Activated CD8-positive, alpha-beta memory T cell treated with anti-CD3 and anti-CD28 coated beads, Interleukin-2, amount 50 U/mL, for 1 hour (primary cell): ENCODE measurements at regions not wholly inside any gene's neighbourhood (a gene's known extent, or its start where the extent isn't known, plus 50 kb on each side); places are given as distances from the start of the nearest gene placed in this dataset.

Experiments
- DNase-seq: peaks from one replicate; pipeline ENCODE4 v3.0.0-alpha.2; 2020; ENCODE audit errors: extremely low read depth

DNA sequence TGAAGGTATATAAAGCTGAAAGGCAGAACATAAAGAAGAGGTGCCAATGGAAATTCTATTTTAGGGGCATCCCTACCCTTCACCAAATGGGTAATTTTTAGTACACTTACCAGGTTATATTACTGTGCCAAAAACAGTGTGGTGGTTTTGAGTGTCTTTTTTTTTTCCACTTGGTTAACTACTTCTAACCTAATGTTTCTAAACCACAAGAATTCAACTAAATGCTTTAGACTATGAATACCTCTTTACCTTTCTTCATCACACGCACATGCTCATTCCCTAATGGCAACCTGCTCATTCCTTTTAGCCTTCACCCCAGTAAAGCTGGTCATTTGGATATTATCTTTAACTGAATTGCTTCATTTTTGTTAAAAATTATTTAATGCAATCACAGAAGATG is 215.6 kb downstream of the PIK3R1 start:
- DNase-seq = no peak

DNA sequence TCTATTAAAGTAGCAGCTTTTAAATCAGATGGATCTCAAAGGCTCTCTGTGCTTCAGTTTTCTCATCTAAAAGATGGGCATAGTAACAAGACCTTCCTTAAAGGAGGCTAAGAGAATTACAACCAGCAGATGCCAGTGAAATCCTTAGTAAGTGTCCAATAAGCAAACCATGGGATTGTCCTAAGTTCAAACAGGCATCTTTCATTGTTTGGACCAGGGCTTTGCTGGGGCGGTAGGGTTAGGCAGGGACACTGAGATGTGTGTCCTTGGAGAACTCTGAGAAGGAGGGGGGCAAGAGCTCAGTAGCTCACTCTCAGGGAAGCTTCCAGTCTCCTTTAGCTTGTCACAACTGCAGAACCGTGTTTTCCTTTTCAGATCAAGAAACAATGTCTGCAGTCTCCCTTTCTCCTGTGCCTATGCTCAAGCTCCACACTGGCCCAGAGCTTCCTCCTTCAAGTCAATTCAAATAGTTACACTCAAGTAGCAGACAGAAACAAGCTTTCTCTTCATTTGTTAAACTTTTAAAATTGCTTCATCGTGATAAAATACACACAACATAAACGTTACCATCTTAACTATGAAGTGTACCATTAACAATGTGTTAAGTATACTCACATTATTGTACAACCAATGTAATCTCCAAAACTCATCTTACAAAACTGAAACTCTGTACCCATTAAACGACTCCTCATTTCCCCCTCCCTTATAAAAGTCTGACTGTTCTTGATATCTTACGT is 216.2 kb downstream of the PIK3R1 start:
- no peak for DNase-seq

DNA sequence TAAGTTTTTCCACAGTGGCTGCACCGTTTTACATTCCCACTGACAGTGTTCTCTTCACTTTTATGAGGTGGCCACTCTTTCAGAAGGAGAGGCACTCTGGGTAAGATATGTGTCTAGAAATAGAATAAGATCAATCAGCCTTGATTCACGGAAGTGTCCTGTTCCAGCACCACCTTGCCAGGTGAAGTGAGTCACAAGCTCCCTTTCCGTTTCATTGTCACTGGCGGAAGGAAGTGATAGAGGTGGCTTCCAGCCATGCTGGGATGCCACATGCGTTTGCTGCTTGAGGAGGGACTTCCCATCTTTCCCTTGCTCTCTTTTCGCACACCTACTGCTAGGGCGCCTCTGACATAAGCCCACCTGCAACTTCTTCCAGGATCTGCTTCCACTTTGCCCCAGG is 217.1 kb downstream of the PIK3R1 start:
- DNase-seq = no peak

DNA sequence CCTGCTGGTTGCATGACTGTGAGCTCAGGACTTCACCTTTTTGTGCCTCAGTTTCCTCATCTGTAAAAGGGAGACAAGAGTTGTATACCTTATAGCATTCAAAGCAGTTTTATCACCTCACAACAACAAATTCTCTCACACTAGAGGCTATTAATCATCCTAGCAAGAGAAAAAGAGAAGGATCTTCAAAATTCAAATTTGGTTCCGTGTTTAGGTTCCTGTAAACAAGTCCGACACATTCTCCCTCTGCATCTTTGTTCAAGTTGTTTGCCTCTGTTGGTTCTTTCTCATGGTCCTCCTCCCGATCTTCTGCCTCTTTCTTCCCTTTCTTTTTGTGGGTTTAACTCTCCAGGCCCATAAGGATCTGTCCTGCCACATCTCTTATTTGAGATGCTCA is 218.0 kb downstream of the PIK3R1 start:
- no peak for DNase-seq

DNA sequence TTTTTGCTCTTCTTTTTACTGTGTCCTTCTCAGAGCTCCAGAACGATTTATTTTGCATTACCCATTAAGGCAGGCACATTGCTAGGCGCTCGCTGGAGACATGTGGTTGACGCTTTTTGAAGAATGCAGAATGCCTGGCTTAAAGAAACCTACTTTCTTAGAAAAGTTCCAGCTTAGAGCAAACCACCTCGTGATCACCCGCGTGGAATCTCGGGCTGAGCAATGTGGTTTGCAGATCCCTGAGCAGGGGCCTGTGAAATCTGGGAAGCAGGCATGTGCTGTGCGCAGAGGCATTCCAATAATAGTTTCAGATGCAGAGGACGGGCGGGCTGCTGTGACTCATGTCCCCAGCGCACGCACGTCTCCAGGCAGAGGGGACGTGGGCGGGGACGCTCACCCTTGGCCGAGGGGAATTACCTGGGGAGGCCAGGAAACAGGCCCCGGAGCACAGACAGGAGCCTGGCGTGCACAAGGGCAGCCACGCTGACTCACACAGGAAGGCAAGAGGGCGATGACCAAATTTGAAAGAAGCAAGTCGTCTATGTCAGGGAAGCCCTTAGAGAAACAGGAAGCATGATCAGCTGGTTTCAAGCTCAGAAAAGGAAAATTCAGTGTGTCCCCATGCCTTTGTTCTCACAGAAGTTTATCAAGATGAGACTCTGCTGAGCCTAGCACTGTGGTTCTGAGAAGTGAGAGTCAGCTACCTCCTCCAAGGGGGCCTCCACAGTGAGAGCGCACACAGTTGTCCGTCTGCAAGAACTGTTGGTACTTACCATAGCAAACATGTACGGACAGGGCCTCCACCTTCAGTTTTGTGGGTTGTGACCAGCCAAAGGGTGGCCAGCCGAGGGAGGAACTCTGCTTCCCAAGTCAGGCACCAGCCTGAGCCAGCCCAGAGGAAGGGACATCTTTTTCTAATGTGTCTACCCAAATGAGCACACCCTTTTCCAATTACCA is 218.6 kb downstream of the PIK3R1 start:
- peak; percentile 81 for DNase-seq

DNA sequence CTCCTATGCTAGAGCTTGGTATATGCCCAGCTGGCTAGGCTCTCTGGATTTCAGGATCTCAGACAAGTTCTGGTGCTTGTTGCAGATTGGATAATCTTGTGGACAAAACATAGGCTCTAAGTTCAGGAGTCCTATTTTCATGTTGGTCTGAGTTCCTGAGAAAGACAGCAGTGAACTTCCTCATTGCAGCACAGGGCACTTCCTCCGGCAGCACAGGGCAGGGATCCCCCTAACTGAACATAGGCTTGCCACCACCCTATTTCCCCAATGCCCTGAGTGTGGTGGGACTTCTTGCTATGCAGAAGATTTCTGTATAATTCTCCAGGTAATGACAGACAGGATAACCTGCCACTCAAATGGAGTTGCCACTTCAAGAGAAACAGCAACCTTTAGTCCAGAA is 220.1 kb downstream of the PIK3R1 start:
- no peak for DNase-seq

DNA sequence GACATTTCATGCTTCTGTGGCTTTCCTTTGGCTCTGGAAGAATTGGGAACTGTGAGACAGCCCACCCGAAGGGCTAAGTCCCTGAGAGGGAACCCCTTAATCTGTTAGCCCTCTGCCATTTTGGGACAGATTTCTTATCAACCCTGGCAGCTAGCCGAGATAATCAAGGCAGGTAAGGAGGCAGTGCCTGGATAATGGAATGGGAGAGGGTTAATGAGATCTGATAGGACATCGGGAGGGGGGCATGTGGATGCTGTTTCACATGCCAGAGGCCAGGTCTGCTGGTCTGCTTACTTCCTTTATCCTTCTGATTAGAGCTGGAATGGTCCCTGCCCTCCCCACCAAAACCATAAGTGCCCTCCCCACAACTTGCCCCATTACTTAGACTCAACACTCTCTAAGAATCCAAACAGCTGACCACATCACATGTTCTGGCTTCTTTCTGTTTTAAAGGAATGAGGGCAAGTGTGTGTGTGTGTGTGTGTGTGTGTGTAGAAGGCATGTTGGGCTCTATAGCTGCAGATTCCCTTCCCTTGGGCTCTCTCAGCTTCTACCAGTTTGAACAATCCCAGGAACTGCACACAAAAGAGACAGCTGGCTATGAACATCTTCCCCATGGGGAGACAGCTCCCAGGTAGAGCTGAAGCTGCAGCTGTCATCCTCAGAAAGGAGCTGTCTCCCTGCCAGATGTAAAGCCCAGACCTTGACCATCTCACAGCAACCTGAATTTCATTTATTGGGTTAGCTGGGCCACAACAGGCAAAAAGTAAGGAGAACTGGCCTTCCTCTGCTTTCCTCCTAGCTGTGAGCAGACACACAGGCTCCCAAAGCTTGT is 221.3 kb downstream of the PIK3R1 start:
- no peak for DNase-seq

DNA sequence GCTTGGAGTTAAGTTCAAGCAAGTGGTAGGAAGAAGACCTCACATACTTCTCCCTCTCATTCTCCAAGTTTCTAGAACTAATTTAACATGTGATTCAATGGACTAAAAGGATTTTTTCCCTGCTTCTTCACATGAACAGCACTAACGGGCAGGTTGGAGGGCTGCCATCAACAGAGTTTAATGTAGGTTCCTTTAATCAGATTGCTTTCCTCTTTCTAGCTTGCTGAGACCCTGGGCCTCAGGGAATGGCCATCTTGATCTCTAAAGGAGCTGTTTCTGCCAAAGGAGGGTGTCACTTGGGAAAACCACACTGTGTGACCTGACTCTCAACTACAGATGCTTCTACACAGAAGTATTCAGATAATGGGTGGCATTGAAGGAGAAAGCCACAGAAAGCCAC is 223.3 kb downstream of the PIK3R1 start:
- no peak for DNase-seq

DNA sequence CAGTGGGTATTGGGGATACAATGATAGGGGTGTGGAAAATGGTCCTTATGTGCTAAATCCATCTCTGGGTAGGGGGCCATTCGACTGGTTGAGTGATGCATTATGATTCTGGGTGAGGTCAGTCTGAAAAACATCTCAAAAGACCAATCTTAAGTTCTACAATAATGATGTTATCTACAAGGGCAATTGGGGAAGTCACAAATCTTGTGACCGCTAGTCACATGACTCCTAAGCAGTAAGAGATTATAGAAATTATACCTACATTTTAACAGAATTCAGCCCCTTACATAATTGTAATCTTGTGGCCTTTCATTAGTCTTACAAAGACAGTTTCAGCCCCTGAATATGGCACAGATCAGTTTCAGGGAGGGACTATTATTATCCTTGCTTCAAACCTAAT is 224.7 kb downstream of the PIK3R1 start:
- no peak for DNase-seq

DNA sequence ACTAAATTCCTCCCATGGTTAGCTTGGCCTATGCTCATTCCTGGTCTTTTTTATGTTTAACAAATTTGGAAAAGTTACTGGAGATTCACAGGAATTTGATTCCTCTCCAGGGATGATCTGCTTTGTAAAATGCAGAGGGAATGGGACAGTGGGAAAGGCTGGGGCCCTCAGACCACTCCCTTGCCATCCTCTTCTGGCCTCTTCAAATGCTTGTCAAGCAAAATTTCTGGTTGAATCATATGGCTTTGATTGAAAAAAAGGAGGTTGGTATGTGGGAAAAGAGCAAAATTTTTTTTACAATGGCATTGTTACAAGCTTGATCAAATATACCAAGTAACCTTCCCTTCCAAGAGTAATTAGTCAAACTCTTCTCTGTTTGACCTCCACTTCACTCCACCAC is 225.1 kb downstream of the PIK3R1 start:
- no peak for DNase-seq

DNA sequence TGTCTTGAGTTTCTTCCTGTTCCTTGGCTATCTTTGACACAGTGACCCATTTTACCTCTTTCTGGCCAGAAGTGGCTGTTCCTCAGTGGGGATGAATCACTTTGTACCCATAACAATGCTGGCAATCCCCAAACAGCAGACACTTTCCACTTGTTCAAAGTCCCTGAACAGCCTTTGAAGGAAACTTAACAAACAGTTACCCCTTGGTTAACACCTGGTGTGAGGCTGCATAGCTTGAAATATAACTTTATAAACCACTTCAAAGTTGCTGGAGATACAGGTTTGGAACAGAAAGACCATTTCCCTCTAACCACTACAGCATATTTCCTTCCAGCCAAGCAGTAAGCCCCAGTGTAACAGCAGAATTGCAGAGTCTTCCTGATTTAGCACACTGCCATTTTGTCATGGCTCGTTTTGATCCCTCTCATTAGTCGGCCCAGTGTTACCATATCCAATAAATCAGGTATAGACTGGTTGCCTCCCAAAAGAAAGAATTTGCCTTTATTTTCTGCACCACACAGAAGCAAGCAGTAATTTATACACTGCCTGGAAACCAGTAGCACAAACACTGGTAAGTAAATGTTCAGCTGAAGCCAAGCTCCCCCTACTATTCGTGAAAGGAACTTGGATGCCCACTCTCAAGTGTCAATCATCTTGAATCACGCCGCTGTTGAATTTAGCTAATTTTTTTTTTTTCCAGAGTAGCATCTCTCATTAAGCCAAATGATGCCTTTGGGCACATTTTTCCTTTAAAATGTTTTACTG is 225.9 kb downstream of the PIK3R1 start:
- DNase-seq = no peak

DNA sequence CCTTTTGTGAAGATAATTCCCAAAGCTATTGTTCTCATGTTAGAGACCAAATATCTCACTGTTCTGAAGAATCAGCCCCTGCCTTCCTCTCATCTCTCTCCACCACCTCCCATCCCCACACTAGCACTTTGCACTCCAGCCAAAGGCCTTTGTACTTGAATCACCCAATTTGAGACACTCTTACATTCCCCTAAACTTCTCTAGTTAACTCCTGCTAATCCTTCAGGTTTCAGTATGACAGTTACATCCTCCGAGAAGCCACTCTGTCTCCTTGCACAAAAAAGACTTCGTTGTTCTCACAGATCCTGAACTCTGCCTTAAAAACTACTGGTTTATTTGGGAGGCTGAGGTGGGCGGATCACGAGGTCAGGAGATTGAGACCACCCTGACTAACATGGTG is 227.5 kb downstream of the PIK3R1 start:
- no peak for DNase-seq

DNA sequence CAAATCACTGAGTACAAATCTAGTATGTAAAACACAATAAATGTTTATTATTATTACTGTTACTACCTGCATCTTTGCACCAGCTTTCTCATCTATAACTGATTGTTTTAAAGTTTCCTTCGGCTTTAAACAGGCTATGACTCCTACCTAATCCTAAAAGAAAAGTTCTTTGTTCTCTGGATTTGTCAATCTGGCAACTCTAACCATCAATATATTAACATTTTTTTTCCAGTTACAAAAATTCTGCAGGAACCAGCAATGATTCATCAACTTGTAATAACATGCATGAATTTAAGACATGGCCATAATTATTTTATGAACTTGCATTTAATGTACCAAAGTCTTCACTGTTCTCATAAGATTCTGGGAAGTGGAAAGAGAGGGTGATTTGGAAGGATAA is 228.5 kb downstream of the PIK3R1 start:
- no peak for DNase-seq

DNA sequence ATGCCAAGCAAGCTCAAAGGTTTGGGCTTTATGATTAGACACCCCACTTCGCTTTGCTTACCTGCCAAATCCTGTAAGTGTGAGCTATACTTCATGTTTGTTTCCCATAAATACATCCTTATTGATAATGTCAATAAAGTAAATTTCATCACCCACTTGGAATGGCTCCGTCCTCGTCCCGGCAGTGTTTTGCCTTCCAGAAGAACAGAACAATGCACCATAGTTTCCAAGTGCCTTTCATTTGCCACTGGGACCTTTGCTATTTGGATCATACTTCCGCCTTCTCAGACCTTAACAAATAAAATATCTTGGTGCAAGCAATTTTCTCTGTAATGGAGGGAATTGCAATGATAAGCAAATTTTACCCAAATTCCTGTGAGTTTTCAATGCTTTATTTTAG is 229.3 kb downstream of the PIK3R1 start:
- DNase-seq = no peak

DNA sequence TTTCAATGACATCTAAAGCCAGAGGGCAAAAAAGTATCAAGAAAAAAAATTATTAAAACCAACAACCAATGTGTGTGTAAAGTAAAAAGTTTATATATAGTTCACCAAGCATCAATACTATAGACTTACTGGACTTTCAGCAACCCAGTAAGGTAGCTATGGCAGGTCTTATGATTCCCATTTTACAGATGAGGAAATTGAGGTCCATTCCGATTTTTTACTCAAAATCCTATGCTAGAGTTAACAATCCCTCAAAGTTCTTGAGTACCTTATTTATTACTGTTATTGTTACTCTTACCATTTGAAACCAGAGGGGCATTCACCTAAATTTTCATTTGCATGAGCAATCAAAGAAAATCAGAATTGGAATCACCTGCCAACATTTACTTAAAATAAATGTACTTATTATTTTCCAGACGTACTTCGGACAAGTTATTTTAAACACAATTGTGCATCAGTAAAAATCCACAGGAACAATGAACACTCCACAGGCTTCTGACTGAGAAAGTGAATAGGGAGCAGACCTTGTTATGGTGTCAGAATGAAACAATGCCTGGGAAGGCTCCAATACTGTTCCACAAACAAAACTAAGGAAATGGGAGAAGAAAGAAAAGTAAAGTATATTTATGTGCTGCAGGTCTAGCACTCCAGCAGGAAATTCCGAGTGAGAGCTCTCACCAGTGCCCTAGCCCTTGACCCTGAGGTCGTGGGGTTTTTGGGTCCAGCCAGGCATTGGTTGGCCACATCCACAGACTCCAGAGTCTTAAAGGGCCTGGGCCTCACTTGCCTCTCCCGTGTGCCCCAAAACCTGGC is 229.9 kb downstream of the PIK3R1 start:
- no peak for DNase-seq

DNA sequence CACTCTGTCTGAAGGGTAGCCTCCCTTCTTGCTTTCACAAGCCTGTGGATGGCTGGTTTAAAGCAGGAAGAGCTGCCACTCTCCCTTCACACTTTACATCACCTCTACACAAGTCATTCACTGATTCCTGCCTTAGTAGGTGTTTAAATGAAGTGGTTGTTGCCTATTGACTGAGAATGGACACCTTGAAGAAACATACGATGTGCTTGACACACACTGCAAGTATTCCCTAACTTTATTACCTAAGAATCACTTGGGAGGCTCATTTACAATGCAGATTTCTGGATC is 230.5 kb downstream of the PIK3R1 start:
- DNase-seq = no peak

DNA sequence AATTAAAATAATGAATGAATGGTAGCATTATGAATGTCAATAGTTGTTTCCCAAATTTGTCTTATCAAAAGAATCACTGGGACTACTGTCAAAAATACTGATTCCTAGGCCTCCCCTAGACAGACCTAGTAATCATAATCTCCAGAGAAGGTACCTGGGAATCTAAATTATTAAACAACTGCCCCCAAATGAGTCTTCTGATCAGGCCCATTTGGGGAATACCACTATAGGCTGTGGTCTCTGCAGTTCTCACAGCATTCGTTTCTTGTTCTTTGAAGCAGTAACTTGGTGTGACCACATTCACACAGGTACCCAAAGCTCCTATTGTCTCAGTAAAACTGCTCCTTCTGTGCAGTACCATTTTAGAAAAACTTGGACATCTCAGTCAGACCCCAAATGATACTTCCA is 230.9 kb downstream of the PIK3R1 start:
- no peak for DNase-seq

DNA sequence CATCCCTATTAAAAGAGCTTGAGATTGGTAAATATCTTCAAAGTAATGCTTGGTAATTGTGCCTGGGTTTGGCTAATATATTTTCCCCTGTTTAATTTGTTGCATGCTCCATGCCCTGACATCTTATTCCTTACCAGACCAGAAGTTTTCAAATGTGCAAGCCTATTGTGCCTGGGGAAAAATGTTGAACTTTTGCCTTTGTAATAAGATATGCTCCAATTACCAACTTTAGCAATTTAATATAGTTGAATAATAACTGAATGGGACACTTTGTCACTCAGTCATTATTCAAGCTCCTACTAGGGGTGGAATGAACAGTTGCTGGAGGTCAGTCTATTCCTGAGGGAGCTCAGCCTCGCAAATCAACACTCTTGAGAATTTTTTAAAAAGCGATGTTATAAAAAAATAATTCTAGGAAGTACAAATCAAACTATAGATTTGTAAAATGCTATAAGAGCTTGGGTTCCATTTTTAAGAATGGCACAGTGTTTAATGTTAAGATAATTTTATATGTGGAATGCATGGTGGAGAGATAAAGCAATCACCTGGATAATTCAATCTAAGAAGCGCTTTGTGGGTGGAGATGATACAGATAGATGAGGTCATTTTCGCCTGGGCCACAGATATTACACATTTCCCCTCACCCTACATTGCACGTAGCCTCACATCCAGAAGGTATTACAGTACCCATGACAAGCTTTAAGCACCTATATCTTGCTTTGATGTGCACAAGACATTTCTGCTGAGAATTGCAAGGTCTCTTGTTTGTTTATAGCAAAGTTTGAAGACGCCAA is 231.8 kb downstream of the PIK3R1 start:
- no peak for DNase-seq

DNA sequence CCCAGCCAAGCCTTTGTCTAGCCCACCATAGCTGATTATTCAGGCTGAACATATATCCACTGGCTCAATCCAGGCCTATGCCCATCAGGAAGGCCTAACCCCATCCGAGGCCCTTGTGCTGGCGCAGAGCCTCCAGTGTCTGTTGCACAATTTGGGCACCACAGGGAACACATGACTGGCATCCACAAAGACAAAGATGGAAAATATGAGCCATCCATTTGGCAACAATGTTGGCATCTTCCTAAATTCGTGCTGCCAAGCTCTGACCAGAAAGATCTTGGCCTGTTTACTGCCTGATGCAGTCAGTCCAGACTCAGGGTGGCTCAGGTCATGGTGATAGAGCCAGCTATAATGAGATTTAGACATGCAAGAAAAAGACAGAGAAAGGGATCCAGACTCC is 233.8 kb downstream of the PIK3R1 start:
- no peak for DNase-seq

DNA sequence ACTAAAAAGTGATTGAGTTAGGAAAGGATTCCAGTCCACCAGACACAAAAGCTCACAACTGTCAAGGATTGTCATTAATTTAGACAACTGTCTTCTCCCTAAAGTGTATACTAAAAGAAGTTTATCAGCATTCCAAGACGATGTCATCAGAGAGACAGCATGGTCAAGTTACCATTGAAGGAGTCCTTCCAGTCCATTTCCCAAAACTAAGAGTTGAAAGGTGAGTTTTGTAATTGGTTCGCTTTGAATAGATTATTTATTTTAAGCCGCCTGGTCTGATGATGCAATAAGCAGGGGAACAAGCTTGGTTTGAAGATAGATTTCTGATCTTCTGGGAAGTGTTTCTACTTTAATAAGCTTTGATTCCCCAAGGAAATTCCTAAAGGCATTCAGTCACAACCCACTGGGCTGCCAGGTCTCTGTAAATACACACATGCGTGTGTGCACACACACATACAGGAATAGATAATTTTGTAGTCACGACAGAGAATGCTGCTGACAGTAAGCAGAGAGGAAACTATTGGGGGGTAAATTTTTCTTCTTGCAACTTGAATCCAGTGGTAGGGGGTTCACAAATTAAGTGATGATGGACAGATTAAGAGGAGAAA is 234.8 kb downstream of the PIK3R1 start:
- no peak for DNase-seq
